ENCODE measurements at regions not wholly inside any gene's neighbourhood (a gene's known extent, or its start where the extent isn't known, plus 50 kb on each side); places are given as distances from the start of the nearest gene placed in this dataset.

GRCh38 chr7:79790656-79791262 is 337.3 kb upstream of the MAGI2 start (continued):
- TF ChIP-seq BHLHE40 (IDR thresholded peaks at IDR 0.05; ENCODE audit: borderline replicate concordance in 1 of 2, low read depth in 2 of 2, low read length in 1 of 2) (no peak), CEBPB (IDR thresholded peaks at IDR 0.05; ENCODE audit: borderline replicate concordance in 1 of 2, low read depth in 2 of 2, low read length in 2 of 2) (no peak), HDGF (IDR thresholded peaks at IDR 0.05) (no peak), KLF5 (IDR thresholded peaks at IDR 0.05; ENCODE audit: partially characterized antibody) (no peak)

- DNase-seq (ENCODE audit: low read depth, low spot score) (no peak), ATAC-seq (no peak), FAIRE-seq (no peak)
- H3K27me3 ChIP-seq (replicated peaks in 1 of 2; ENCODE audit: control insufficient read depth in 2 of 2, insufficient read depth in 2 of 2, low read length in 1 of 2), result no peaks in the 10 kb centered on the region
- no peak overlapping the region for H3K4me2 ChIP-seq (ENCODE audit: control insufficient read depth, insufficient read depth)
- H2AFZ ChIP-seq (ENCODE audit: control insufficient read depth, low read depth, low read length), result no peak overlapping the region
- WGBS (ENCODE audit: insufficient coverage, insufficient replicate concordance, low lambda C conversion rate, missing lambda C conversion rate), result 0% methylated on average over 1 of the region's 2 CpGs
- no TSS peak for BruUV-seq (replicated peaks)
- no peaks in the 10 kb centered on the region for H3K9me3 ChIP-seq (replicated peaks; ENCODE audit: control insufficient read depth, insufficient read depth, low read length)
- CTCF ChIA-PET, result no interaction called here
- in situ Hi-C loops (cut with MboI), result no loop called here
- no peak overlapping the region for H3K9ac ChIP-seq (ENCODE audit: control insufficient read depth, insufficient read depth, low read length)
- no peaks in the 10 kb centered on the region for H3K79me2 ChIP-seq (ENCODE audit: control insufficient read depth, insufficient read depth, low read length)
- no peak overlapping the region for H3K27ac ChIP-seq (ENCODE audit: control insufficient read depth, insufficient read depth)
- RAD21 ChIA-PET (ENCODE audit: unreplicated experiment), result no interaction called here
- no peaks in the 10 kb centered on the region for H4K20me1 ChIP-seq (ENCODE audit: control insufficient read depth, insufficient read depth)
- TF ChIP-seq SIX5 (IDR thresholded peaks at IDR 0.05; ENCODE audit: low read depth, low read length, severe bottlenecking) (no peak), RB1 (IDR thresholded peaks at IDR 0.05; ENCODE audit: borderline replicate concordance) (no peak), SUZ12 (IDR thresholded peaks at IDR 0.05; ENCODE audit: unreplicated experiment) (no peak), MEF2B (IDR thresholded peaks at IDR 0.05; ENCODE audit: partially characterized antibody, poor library complexity, severe bottlenecking) (no peak)
- SMC1A ChIA-PET (ENCODE audit: uncharacterized antibody, unreplicated experiment), result no interaction called here
- no peak overlapping the region for H3K4me3 ChIP-seq
- H3K36me3 ChIP-seq (ENCODE audit: control insufficient read depth in 2 of 2, insufficient read depth in 2 of 2, low read length in 1 of 2), result no peaks in the 10 kb centered on the region
- intact Hi-C loops (cut with micrococcal nuclease; ENCODE audit: unreplicated experiment), result no loop called here
- no peaks in the 10 kb centered on the region for H3K4me1 ChIP-seq (ENCODE audit: control insufficient read depth, insufficient read depth, low read length)
- POLR2A ChIA-PET, result no interaction called here
Measured at GRCh38 chr7:79789584-79790345, 336.3 kb upstream of the MAGI2 start.
